ENCODE measurements at regions not wholly inside any gene's neighbourhood (a gene's known extent, or its start where the extent isn't known, plus 50 kb on each side); places are given as distances from the start of the nearest gene placed in this dataset.

- DNase-seq = no peak
Observed at GRCh38 chr2:125070726-125071505, 1045.8 kb downstream of the CNTNAP5 start.

GRCh38 chr2:125073440-125073839 lies 1048.4 kb downstream of the CNTNAP5 start:
- DNase-seq = no peak

DNA sequence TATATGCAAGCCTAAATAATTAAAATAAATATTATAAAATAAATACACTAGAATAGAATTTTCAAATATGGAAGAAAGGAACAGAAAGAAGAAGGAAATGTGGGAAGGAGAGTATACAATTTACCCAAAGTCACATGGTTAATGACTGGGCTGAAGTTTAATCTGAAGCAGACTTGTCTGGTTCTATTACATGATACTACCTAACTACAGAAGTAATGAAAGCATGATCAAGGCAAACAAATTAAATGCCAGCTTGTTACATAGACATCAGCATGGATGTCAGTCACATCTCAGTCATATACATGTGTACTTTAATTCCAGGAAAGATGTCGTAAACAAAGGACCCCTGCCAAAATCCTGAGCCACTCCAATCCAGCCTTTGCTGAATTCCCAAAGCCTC lies 1060.8 kb downstream of the CNTNAP5 start:
- no peak for DNase-seq

GRCh38 chr2:125086313-125087184 lies 1061.5 kb downstream of the CNTNAP5 start:
- DNase-seq = no peak

DNA sequence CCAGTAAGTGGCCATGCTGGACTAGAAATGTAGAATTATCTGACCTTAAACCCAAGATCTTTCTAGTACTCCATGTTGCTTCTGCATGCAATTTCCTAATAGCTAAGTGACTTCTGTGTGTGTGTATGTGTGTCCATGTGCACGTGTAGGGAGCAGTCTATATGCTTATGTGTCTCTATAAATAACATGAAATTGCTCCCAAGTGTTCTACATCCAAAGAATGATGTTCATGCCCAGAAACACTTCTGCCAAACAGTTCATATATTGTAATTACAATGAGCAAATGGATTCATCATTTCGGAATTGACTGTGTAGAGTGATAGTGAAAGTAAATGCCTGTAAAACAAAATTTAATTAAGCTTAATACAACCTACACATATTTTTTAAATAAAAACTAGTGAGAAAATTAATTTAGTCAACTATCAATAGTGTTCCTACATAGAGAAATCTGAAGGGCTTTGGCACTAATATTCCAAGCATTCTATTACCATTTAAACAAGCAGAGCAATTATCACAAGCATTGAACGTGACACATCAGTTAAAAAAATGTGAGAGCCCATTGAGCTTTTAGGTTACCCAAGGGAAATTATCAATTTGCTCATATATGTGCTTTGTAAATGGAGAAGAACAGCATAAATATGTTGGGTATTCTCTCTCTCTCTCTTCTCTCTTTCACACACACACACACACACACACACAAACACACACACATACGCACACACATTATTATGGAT lies 1067.4 kb downstream of the CNTNAP5 start:
- DNase-seq = no peak

GRCh38 chr2:125095826-125096225 lies 1070.7 kb downstream of the CNTNAP5 start:
- DNase-seq = no peak

GRCh38 chr2:125106710-125107109 lies 1081.6 kb downstream of the CNTNAP5 start:
- DNase-seq = no peak

- DNase-seq = no peak
Observed at GRCh38 chr2:125107446-125107845, 1082.4 kb downstream of the CNTNAP5 start.

GRCh38 chr2:125108251-125108650 lies 1083.2 kb downstream of the CNTNAP5 start:
- DNase-seq = no peak

- DNase-seq = no peak
Observed at GRCh38 chr2:125125902-125126301, 1100.8 kb downstream of the CNTNAP5 start.

DNA sequence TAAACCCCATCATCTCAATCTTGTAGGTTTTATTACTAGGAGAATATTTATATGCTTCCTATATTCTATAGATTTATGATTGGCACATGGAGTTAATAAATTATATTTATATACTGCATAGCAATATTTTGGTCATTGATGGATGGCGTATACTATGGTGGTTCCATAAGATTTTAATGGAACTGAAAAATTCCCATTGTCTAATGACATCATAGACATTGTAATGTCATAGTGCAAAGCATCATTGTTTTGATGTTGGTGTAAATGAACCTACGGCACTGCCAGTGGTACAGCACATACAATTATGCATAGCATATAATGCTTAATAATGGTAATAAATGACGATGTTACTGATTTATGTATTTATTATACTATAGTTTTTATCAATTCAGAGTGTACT lies 1135.9 kb downstream of the CNTNAP5 start:
- no peak for DNase-seq

- DNase-seq = no peak
Observed at GRCh38 chr2:125167152-125167551, 1142.1 kb downstream of the CNTNAP5 start.

DNA sequence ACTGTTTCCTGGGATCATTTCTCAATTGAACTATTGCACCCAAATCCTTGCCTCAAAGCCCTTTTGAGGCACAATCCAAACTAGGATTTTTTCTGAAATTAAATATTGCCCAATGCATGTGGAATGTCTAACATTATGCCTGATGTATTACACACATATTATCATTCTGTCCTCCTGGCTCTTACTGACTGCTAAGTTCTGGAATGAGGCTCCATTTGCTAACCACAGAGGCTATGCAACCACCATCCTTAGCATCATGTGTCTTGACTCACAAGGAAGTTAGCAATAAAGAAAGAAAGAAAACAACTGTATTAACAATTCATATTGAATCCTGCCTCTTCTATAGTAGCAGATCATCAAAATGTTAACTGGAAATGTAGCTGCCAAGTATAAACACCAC lies 1142.7 kb downstream of the CNTNAP5 start:
- DNase-seq = no peak

GRCh38 chr2:125168442-125168841 lies 1143.4 kb downstream of the CNTNAP5 start:
- no peak for DNase-seq

DNA sequence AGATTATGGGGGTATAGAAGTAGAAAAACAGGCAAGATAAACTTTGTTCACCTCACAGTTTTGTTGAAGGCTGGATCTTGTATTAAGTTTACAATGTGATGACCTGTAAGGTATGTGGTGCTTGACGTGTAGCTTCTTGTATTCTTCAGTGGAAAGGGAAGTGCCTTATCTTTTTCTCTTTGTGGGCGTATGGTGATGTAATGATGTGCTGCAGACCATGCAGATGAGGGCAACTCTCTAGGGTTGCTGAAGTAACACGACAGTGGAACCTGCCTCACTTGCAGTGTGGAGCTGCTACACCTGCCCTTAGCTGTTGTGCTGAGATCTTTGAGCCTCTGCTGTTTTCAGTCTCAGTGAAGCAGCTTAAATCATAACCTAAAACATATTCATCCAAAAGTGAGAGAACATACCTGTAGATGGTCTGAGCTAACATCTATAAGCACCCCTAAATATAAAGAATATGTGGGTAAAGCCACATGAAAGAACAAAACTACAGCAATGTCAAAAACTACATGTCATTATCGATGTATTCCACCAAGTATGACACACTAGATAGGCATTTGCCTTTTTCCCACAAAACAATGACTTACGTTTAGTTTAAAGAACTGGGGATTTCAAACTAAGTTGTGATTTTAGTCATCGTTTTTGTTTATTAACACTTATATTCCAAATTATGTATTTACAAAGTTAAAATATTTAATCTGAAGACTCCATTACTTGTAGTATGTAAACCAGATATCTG lies 1144.1 kb downstream of the CNTNAP5 start:
- no peak for DNase-seq

DNA sequence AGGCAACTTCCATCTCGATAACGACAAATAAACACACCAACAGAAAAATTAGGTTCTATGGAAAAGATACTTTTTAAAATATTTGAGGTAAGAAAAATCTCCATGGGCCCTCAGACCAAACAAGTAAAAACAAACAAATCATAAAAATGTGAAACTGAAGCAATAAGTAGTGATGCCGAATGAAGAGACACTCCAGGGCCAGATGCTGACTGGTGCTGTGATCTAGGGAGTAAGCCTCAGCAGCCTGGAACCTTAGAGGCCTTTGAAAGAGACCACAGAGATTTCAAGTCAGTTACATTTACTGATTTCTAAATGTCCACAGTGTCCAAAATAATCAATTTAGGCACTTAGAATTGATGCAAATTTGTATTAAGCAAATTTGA lies 1144.7 kb downstream of the CNTNAP5 start:
- DNase-seq = no peak

DNA sequence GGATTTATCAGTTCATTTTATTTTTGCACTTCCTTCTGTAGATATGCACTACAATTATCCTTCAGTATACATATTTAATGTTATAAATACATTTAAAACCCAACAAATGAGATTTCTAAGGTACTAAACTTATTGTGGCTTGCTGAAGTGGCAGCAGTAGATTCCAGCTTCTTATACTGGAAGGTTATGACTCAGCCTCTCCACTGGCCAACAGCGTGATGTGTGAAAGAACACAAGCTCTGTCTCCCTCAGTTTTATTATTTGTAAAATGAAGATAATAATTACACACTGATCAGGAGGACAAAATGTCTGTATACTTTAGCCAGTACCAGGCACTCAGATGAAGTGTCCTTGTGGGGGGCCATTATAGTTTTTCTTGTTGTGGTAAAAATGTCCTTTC lies 1147.1 kb downstream of the CNTNAP5 start:
- no peak for DNase-seq

DNA sequence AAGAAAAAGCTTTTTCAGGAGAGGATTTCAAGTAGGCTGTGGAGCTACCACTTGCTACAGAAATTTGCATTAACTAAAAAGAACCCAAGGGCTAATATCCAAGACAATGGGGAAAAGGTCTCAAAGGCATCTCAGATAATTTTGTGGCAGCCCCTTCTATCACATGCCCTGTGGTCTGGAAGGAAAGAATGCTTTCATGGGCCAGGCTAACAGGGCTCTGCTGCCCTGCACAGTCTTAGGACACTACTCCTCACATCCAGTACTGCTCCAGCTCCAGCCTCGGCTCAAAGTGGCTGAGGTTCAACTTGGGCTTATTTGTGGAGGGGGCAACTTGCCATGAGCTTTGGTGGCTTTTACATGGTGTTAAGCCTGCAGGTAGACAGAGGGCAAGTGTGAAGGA lies 1150.3 kb downstream of the CNTNAP5 start:
- DNase-seq = no peak

- DNase-seq = no peak
Observed at GRCh38 chr2:125185691-125186270, 1160.7 kb downstream of the CNTNAP5 start.

GRCh38 chr2:125207431-125207830 lies 1182.3 kb downstream of the CNTNAP5 start:
- no peak for DNase-seq

GRCh38 chr2:125216321-125216720 lies 1191.2 kb downstream of the CNTNAP5 start:
- no peak for DNase-seq

- DNase-seq = no peak
Observed at GRCh38 chr2:125224188-125224587, 1199.1 kb downstream of the CNTNAP5 start.

All from NCI-H1417 (cell line).